RCC 7860 (cell line): ENCODE measurements at regions not wholly inside any gene's neighbourhood (a gene's known extent, or its start where the extent isn't known, plus 50 kb on each side); places are given as distances from the start of the nearest gene placed in this dataset.
"Not testable (repeated sequence)": the region's sequence is repeated elsewhere in the genome, so short reads cannot be mapped to it uniquely, and the experiment has no call there.

Source experiments
- DNase-seq: peaks from one replicate; pipeline ENCODE4 v3.0.0-alpha.2; 2015; ENCODE audit warnings: low spot score
- FAIRE-seq: peaks from 2 replicates; lab custom pipeline; 2012; peaks lifted over from hg19 to GRCh38; lab: Jason Lieb, UNC

- FAIRE-seq (no peak), DNase-seq (no peak)
Observed at GRCh38 chrX:5708251-5708650, 520.4 kb downstream of the NLGN4X start.

DNA sequence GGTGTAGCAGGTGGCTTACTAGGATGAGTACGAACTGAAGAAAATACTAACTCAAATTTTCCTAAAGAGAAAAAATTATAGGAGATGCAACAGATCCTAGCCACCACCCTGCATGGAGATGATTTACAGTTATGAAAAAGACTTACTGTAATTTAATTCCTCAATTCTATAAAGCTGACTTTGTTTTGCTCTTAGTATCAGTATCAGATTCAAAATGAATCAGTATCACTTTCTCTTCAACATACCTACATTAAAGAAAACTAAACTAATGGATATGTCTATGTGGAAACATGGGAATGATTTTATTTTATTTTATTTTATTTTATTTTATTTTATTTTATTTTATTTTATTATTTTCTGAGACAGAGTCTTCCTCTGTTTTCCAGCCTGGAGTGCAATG lies 525.8 kb downstream of the NLGN4X start:
- no peak for FAIRE-seq
- no peak for DNase-seq

DNA sequence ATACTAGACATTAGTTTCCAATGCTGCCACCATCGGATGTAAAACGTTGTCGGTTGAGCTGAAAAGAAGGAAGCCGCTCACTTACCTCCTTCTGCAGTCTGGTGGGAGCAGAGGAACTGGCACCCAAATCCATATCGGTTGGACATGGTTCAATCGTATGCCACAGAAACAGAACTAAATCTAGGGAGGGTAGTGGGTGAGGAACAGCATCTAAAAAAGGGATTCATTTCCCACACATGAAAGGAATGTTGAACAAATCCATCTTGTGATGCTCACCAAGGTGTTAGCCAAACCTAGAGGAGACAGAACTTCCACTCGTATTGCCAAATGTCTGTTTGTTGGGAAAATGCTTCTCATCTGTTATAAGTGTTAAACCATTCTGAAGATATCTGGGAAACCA lies 532.7 kb downstream of the NLGN4X start:
- no peak for FAIRE-seq
- DNase-seq = no peak

DNA sequence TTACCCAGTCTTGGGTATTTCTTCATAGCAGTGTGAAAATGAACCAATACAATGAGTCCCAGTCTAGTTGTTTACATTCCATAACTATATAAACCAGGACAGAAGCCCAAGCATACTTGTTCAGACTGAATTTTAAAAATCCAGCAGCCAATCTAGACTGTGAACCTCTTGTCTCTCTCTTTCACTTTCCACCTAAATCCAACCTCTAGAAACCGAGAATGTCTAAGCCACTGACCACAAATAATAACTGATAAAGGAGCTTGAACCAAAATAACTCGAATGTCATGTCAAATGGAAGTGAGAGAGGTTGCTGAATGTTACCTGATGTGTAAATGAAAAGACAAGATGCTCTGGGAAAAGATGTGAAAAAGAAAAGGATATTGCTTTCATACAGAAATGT lies 544.7 kb downstream of the NLGN4X start:
- FAIRE-seq = no peak

GRCh38 chrX:5681159-5681558 lies 547.5 kb downstream of the NLGN4X start:
- FAIRE-seq = no peak
- no peak for DNase-seq

More for the DNA sequence above, 544.7 kb downstream of the NLGN4X start:
- no peak for DNase-seq

- DNase-seq = no peak
- FAIRE-seq = no peak
Observed at GRCh38 chrX:5674036-5674435, 554.6 kb downstream of the NLGN4X start.

DNA sequence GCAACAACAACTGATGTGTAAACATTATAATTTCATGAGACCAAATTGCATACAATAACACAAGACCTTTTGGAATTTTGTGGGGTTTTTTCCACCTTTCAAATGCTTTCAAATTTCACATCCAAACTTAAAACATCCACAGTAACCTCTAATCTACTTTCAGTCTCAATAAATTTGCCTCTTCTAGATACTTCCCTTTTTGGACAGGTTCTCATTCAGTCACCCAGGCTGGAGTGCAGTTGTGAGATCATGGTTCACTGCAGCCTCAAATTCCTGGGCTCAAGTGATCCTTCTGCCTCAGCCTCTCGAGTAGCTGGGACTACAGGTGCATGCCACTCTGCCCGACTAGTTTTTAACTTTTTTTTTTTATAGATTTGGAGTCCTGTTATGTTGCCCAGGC lies 556.6 kb downstream of the NLGN4X start:
- DNase-seq (no peak), FAIRE-seq (no peak)

DNA sequence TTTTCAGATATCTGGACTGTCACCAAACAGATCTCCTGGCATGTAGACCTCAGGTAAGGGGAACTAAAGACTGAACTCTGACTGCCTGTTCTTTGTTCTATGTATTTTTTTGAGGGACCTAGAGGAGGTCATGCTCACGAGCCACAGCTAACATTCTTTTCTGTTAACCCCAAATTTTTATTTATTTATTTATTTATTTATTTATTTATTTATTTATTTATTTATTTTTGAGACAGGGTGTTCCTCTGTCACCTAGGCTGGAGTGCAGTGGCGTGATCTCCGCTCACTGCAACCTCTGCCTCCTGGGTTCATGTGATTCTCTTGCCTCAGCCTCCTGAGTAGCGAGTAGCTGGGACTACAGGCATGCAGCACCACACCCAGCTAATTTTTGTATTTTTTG lies 562.0 kb downstream of the NLGN4X start:
- FAIRE-seq, DNase-seq: not testable (repeated sequence)

DNA sequence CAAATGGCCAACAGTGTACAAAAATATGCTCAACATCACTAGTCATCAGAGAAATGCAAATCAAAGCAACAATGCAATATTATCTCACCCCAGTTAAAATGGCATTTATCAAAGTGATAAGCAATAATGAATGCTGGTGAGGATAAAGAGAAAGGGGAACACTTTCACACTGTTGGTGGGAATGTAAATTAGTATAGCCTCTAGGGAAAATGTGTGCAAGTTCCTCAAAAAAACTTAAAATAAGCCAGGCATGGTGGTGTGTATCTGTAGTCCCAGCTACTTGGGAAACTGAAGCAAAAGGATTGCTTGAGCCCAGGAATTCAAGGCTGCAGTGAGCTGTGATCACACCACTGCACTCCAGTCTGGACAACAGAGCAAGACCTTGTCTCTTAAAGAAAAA lies 572.1 kb downstream of the NLGN4X start:
- no peak for FAIRE-seq

DNA sequence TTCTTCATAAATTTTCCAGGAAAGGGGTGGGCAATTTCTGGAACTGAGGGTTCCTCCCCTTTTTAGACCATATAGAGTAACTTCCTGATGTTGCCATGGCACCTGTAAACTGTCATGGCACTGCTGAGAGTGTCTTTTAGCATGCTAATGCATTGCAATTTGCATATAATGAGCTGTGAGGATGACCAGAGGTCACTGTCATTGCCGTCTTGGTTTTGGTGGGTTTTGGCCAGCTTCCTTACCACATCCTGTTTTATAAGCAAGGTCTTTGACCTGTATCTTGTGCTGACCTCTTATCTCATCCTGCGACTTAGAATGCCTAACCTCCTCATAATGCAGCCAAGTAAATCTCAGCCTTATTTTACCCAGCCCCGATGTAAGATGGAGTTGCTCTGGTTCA lies 577.8 kb downstream of the NLGN4X start:
- DNase-seq (no peak), FAIRE-seq (no peak)

More for the DNA sequence above, 572.1 kb downstream of the NLGN4X start:
- no peak for DNase-seq

- DNase-seq (no peak), FAIRE-seq (no peak)
Observed at GRCh38 chrX:5648941-5649568, 579.6 kb downstream of the NLGN4X start.

GRCh38 chrX:5646818-5647217 lies 581.8 kb downstream of the NLGN4X start:
- DNase-seq = no peak
- FAIRE-seq = no peak

DNA sequence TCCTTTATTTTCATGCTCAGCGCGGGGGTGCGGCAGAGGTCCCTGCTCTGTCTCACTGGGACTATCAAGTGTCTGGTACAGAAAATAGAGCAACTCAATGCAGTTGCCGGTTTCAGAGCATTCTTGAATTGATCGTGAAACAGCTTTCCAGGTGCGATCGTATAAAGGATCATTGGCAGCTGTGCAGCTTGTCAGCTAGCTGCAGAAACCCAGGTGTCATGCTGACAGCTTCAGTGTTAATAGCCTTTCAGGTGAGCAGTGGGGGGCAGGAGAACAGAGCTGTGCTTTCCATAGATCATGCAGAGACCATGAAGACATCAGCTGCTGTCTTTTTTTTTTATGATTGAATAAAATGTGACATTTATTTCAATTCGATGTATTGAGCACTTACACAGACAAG lies 583.9 kb downstream of the NLGN4X start:
- DNase-seq = no peak
- FAIRE-seq = no peak

- no peak for DNase-seq
- no peak for FAIRE-seq
Observed at GRCh38 chrX:5640071-5640470, 588.6 kb downstream of the NLGN4X start.

DNA sequence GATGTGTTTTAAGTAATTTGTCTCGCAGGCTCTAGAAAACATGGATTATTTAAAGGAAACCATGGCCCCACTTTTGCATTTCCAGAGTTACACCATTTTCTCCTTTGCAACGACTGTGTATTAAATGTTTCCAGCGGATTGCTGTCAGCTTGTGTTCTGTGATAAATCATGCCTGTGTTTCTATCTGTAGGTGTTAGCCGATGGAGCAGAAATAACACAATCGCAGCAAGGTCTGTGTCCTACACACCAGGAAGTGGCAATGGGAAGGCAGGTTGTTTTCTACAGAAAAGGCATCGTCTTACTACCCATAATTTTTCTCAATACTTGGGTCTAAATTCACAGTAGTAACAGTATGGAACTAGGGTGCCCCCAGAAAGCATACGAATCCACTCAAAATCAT lies 590.1 kb downstream of the NLGN4X start:
- FAIRE-seq = no peak
- DNase-seq = no peak

- DNase-seq (no peak), FAIRE-seq (no peak)
Observed at GRCh38 chrX:5632887-5633286, 595.8 kb downstream of the NLGN4X start.

DNA sequence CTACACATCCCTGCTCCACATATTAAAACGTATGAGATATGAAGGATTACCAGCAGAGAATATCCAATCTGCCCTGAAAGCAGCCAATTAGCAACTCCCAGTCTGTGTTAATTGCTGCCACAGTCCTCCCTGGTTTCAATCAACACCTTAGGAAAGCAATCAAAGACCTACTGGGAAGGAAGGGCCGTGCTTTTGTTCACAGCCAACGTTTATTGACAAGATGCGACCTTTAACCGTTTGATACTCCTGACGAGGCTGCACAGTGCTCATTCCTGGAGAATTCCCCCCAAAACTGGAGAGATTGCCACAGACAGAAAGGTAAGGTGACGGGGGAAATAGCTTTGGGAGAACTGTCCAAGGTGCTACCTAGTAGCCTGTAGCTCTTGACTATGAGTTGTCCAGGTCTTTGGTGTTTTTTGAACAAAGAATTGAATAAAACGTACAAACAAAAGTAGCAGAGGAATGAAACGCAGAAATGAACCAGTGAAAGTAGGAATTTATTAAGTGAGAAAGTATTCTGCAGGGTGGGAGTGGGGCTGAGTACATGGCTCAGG lies 596.5 kb downstream of the NLGN4X start:
- no peak for FAIRE-seq
- no peak for DNase-seq

- DNase-seq = no peak
- FAIRE-seq = no peak
Observed at GRCh38 chrX:5617666-5618065, 611.0 kb downstream of the NLGN4X start.

DNA sequence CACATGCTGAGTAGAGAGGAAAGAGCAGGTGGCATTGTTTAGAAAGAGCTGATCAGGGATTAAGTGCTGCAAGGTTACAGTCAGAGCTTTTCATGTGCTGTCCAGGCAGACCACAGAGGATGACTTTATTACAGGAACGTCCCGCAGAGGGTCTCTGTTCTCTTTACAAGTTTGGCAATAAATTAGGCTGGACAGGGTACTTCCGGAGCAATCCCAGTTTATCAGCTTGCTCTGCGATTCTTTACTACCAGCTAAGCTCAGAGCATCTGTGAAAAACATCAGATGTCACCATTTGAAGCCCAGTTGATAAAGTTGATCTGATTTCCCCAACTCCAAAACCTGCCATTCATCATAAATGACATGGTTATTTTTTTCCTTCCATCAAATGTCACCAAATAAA lies 633.1 kb downstream of the NLGN4X start:
- DNase-seq (no peak), FAIRE-seq (no peak)

GRCh38 chrX:5586726-5587125 lies 641.9 kb downstream of the NLGN4X start:
- DNase-seq (no peak), FAIRE-seq (no peak)

DNA sequence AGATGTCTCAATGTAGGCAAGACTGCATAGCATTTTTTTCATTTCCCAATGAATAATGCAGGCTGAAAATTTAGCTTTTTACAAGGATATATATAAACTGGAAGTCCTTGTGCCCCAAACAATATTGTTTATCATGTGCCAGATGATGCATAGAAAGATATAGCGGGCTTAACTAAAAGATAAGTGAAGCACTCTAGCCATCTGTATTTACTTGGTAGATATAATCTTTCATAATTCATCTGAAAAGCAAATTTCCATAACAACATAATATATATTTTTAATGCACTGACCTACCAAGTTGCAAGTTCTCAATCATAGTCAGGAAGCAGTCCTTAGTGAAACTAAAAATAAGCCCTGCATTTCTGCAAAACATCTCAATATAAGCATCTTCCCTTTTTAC lies 653.3 kb downstream of the NLGN4X start:
- no peak for DNase-seq
- FAIRE-seq = no peak

GRCh38 chrX:5568934-5569333 lies 659.7 kb downstream of the NLGN4X start:
- no peak for FAIRE-seq
- no peak for DNase-seq

GRCh38 chrX:5559386-5559785 lies 669.3 kb downstream of the NLGN4X start:
- no peak for FAIRE-seq
- no peak for DNase-seq
